ENCODE measurements at regions not wholly inside any gene's neighbourhood (a gene's known extent, or its start where the extent isn't known, plus 50 kb on each side); places are given as distances from the start of the nearest gene placed in this dataset.

DNA sequence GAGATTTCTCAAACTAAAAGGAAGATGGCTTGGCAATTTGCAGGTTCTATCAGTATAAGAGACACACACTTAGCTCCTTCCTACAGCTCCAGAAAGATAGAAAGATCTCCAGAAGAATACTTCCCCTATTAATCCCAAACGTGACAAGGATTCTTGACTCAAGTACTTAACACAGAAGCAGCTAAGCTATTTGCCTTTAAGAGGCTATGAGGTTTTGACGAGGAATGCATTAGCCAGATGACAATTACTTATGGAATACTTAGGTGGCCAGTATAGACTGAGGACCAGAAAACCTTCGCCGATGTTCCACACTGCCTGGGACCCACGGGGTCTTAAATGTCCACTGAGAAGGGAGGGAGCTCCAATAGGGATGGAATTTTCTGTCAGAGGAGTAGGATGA is 340.5 kb upstream of the KIF2A start:
- WGBS, 2 donors = 76 to 80% methylated on average over 5 of the region's 5 CpGs
- no peaks in the 10 kb centered on the region for H3K4me1 ChIP-seq
- no peak for DNase-seq

DNA sequence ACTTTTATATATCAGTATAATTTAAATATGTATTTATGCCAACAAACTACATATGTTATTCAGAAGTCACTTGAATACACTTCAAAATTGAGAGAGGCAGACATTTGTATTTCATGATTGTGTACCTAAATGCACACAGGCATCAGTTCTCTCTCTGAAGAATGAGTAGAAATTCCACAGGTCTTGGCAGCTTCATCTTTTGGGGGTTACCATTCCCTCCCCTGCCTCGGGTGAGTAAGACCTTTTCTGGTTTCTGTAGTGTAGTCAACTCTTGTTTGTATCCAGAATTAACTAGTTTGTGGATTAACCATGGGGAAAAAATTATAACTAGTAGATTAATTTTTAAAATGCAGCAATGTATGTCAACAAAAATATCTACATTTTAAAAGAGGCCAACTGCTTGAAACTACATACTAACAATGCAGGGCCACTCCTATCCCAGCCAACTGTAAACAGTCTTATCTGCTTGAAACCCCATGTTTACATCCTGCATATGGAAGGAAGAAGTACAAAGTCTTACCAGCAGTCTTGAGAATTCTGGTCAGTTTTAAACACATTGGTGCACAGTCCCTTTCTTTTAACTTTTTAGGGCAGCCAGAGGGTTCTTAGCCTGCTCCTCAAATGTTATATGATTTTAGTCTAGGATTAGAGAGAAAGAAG is 339.6 kb upstream of the KIF2A start:
- no peak overlapping the region for H3K4me3 ChIP-seq
- WGBS, 2 donors = 14 to 20% methylated on average over 1 of the region's 1 CpG
- no peaks in the 10 kb centered on the region for H3K27me3 ChIP-seq
- TF ChIP-seq POLR2A (IDR thresholded peaks at IDR 0.05) = no peak
- TF ChIP-seq, protein P1, sequence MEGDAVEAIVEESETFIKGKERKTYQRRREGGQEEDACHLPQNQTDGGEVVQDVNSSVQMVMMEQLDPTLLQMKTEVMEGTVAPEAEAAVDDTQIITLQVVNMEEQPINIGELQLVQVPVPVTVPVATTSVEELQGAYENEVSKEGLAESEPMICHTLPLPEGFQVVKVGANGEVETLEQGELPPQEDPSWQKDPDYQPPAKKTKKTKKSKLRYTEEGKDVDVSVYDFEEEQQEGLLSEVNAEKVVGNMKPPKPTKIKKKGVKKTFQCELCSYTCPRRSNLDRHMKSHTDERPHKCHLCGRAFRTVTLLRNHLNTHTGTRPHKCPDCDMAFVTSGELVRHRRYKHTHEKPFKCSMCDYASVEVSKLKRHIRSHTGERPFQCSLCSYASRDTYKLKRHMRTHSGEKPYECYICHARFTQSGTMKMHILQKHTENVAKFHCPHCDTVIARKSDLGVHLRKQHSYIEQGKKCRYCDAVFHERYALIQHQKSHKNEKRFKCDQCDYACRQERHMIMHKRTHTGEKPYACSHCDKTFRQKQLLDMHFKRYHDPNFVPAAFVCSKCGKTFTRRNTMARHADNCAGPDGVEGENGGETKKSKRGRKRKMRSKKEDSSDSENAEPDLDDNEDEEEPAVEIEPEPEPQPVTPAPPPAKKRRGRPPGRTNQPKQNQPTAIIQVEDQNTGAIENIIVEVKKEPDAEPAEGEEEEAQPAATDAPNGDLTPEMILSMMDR (IDR thresholded peaks at IDR 0.05) = no peak
- H3K4me1 ChIP-seq = no peaks in the 10 kb centered on the region
- no peak overlapping the region for H3K27ac ChIP-seq
- H3K36me3 ChIP-seq (replicated peaks in 1 of 2; ENCODE audit: insufficient read depth in 1 of 2, low read depth in 2 of 2) = no peaks in the 10 kb centered on the region
- DNase-seq (no peak), ATAC-seq (no peak)
- intact Hi-C loops (cut with DNase I) = no loop called here
- H3K9me3 ChIP-seq = no peaks in the 10 kb centered on the region

More for the DNA sequence above, 340.5 kb upstream of the KIF2A start:
- Histone ChIP-seq H3K36me3 (replicated peaks in 1 of 2; ENCODE audit: insufficient read depth in 1 of 2, low read depth in 2 of 2) (no peaks in the 10 kb centered on the region), H3K27ac (no peak overlapping the region), H3K9me3 (no peaks in the 10 kb centered on the region), H3K4me3 (no peak overlapping the region), H3K27me3 (no peaks in the 10 kb centered on the region)
- intact Hi-C loops (cut with DNase I) = no loop called here
- TF ChIP-seq, protein P1 (IDR thresholded peaks at IDR 0.05) = no peak
- TF ChIP-seq POLR2A (IDR thresholded peaks at IDR 0.05) = no peak
- no peak for ATAC-seq

DNA sequence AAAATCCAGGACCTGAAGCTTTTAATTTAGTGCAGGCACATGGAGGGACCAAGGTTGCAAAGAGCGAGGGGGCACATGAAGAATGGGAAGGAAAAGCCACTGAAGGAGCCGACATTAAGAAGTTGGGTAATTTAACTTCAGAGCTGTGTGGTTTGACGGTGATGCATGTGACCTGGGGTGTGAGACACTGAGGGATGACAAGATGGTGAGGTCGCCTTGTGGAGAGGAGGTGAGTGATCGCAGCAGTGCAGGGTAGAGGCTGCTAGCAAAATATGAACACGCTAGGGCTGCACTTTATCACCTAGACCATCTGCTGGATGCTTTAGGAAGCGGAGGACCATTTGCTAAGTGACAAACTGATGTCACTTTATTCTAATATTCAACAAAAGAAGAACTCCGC is 339.0 kb upstream of the KIF2A start:
- 77 to 84% methylated on average over 8 of the region's 8 CpGs for WGBS, 2 donors
- no peaks in the 10 kb centered on the region for H3K9me3 ChIP-seq
- DNase-seq = no peak
- no peaks in the 10 kb centered on the region for H3K36me3 ChIP-seq (replicated peaks in 1 of 2; ENCODE audit: insufficient read depth in 1 of 2, low read depth in 2 of 2)
- no peaks in the 10 kb centered on the region for H3K27me3 ChIP-seq
- TF ChIP-seq, protein P1 (IDR thresholded peaks at IDR 0.05) = no peak
- no peak for TF ChIP-seq POLR2A (IDR thresholded peaks at IDR 0.05)
- H3K4me1 ChIP-seq = no peaks in the 10 kb centered on the region
- no peak overlapping the region for H3K4me3 ChIP-seq
- H3K27ac ChIP-seq = no peak overlapping the region
- ATAC-seq = no peak
- intact Hi-C loops (cut with DNase I) = no loop called here

DNA sequence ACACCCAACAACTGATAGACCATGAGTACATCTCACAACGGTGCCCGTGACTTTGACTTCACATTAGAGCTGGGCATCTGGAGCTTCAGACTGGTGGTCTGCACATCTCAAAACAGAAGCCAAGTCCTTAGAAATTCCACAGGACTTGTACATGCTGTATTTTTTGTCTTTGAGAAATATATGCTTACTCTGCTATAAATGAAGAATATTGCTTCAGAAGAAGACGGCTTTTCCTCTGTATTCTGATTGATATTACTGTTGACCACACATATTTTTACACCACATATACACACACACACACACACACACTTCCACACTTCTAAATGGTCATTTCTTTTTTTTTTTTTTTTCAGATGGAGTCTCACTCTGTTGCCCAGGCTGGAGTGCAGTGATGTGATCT is 338.3 kb upstream of the KIF2A start:
- 63 to 67% methylated on average over 3 of the region's 3 CpGs for WGBS, 2 donors
- intact Hi-C loops (cut with DNase I) = no loop called here
- DNase-seq = no peak
- no peaks in the 10 kb centered on the region for H3K4me1 ChIP-seq
- no peaks in the 10 kb centered on the region for H3K36me3 ChIP-seq (replicated peaks in 1 of 2; ENCODE audit: insufficient read depth in 1 of 2, low read depth in 2 of 2)
- no peak for TF ChIP-seq POLR2A (IDR thresholded peaks at IDR 0.05)
- TF ChIP-seq, protein P1 (IDR thresholded peaks at IDR 0.05) = no peak
- no peak for ATAC-seq
- H3K9me3 ChIP-seq = no peaks in the 10 kb centered on the region
- H3K4me3 ChIP-seq = no peak overlapping the region
- H3K27ac ChIP-seq = no peak overlapping the region
- no peaks in the 10 kb centered on the region for H3K27me3 ChIP-seq

DNA sequence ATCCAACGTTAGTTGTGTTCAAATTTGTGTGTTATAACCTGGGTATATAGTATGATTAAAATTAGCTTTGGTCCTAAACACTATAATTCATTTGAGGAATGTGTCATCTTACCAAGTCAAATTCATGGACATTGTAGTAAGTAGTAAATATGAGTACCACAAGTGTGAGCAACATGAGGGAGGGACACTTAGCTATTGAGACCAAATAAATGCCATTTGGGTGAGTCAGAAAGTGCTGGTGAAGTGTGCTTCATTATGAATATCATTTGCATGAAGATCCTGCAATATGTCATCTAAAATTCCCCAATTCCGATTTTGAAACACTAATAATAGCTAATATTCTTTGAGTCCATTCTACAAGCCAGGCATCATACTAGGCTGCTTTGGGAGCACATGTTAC is 336.7 kb upstream of the KIF2A start:
- Histone ChIP-seq H3K36me3 (replicated peaks in 1 of 2; ENCODE audit: insufficient read depth in 1 of 2, low read depth in 2 of 2) (no peaks in the 10 kb centered on the region), H3K27me3 (no peaks in the 10 kb centered on the region), H3K4me3 (no peak overlapping the region), H3K4me1 (no peaks in the 10 kb centered on the region), H3K9me3 (no peaks in the 10 kb centered on the region), H3K27ac (no peak overlapping the region)
- DNase-seq (no peak), ATAC-seq (no peak)
- intact Hi-C loops (cut with DNase I) = no loop called here
- 51 to 72% methylated on average over 2 of the region's 2 CpGs for WGBS, 2 donors
- TF ChIP-seq, protein P1 (IDR thresholded peaks at IDR 0.05) = no peak
- TF ChIP-seq POLR2A (IDR thresholded peaks at IDR 0.05) = no peak

Measured in body of pancreas (tissue), 4 donors.